HFFc6 (cell line): ENCODE measurements at regions not wholly inside any gene's neighbourhood (a gene's known extent, or its start where the extent isn't known, plus 50 kb on each side); places are given as distances from the start of the nearest gene placed in this dataset.

ENCODE experiments used
- DNase-seq: peaks from one replicate; pipeline ENCODE4 v3.0.0-alpha.2; 2018
- H3K27ac Mint-ChIP-seq: 2 replicates; pipeline ENCODE4 v1.8.0; 2020; ENCODE audit warnings: mild to moderate bottlenecking, mixed read lengths
- H3K27me3 Mint-ChIP-seq: 2 replicates; pipeline ENCODE4 v1.8.0; 2021; ENCODE audit warnings: mild to moderate bottlenecking, moderate library complexity, mixed read lengths; ENCODE audit not compliant: insufficient read depth
- H3K36me3 Mint-ChIP-seq: 2 replicates; pipeline ENCODE4 v1.8.0; 2021; ENCODE audit warnings: low read depth, mixed read lengths
- H3K4me1 Mint-ChIP-seq: 2 replicates; pipeline ENCODE4 v1.8.0; 2020; ENCODE audit warnings: low read depth, mixed read lengths
- H3K4me3 Mint-ChIP-seq: 2 replicates; pipeline ENCODE4 v1.8.0; 2020; ENCODE audit warnings: mild to moderate bottlenecking, moderate library complexity, mixed read lengths
- H3K9me3 Mint-ChIP-seq: 2 replicates; pipeline ENCODE4 v1.8.0; 2020; ENCODE audit warnings: mild to moderate bottlenecking, mixed read lengths
- CTCF ChIP-seq: fragments of 200-600 bp; sonication (generic); IDR thresholded peaks from 2 replicates; pipeline ENCODE4 v1.5.0; 2021; ENCODE audit warnings: antibody characterized with exemption, mild to moderate bottlenecking

DNA sequence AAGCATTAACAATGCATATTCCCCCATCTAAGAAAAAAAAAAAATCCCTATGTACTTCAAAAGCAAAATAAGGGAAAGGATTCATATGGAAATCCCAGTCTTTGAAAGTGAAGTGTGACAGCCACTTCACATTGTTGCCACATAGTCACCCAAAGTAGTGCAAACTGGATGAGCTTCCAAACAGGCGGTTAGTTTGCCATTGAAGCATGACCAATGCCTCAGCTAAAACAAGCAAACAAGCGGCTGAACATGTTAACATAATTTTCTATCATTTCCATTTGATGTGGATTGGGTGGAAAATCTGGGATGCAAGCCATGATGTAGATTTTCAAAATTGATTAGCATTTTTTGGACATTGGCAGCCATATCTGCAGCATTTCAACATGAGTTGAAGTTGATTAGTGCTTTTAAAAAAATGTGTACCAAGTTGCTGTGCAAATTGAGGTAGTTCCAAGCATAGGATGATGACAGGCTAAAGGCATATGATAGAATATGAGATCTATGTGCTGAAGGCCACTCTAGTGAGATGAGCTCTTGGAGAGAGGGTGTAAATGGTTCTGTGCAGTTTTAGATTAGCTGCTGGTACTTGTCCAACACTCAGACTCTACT is 405.2 kb downstream of the NR2F2 start:
- Mint-ChIP-seq H3K4me3 (no peak overlapping the region), H3K9me3 (peaks cover 67% of the 10 kb centered on the region)
- no peak for DNase-seq

DNA sequence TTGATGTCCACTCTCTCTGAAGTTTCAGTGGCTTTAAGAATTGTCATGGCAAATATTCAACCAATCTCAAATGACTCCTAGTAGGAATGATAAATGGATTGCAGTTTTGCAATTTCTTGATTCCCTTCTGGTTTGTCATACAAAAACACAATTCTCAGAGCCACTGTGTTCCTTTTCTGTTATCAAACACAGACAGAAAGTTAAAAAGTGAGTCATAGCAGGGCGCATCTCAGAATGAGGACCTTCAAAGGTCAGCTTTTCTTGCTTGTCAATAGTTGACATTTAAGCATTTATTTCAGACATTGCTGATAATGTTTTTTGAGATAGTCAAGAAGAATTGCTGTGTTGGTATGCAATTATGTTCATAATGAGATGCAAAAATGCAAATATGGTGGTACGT is 405.9 kb downstream of the NR2F2 start:
- Mint-ChIP-seq H3K27me3 (peaks cover 2% of the 10 kb centered on the region; the same call in 1 of the 2 replicates), H3K4me3 (no peak overlapping the region), H3K4me1 (no peaks in the 10 kb centered on the region), H3K9me3 (peaks cover 62% of the 10 kb centered on the region), H3K36me3 (no peaks in the 10 kb centered on the region; the same call in 1 of the 2 replicates), H3K27ac (no peak overlapping the region)
- TF ChIP-seq CTCF = no peak
- DNase-seq = no peak

More for the DNA sequence above, 405.2 kb downstream of the NR2F2 start:
- TF ChIP-seq CTCF = no peak
- peaks cover 2% of the 10 kb centered on the region; the same call in 1 of the 2 replicates for H3K27me3 Mint-ChIP-seq
- no peaks in the 10 kb centered on the region for H3K4me1 Mint-ChIP-seq
- H3K27ac Mint-ChIP-seq = no peak overlapping the region
- no peaks in the 10 kb centered on the region; the same call in 1 of the 2 replicates for H3K36me3 Mint-ChIP-seq

DNA sequence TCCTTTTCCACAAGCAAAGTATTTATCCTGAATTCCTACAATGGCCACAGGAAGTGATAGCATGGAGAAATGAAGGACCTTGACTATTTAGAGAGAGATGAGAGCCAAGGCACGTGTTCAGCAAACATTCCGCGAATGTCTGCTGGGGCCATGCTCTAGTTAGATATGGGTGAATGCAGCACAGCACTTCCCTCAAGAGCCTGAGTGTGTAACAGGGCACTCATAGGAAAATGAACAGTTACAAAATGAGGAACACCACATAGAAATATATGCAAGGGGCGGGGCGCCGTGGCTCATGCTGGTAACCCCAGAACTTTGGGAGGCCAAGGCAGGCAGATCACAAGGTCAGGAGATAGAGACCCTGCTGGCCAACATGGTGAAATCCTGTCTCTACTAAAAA is 406.9 kb downstream of the NR2F2 start:
- Mint-ChIP-seq H3K27me3 (peaks cover 2% of the 10 kb centered on the region; the same call in 1 of the 2 replicates), H3K4me1 (no peaks in the 10 kb centered on the region), H3K36me3 (no peaks in the 10 kb centered on the region; the same call in 1 of the 2 replicates), H3K9me3 (peaks cover 62% of the 10 kb centered on the region), H3K27ac (no peak overlapping the region), H3K4me3 (no peak overlapping the region)
- no peak for TF ChIP-seq CTCF
- DNase-seq = no peak

GRCh38 chr15:96746665-96747064 is 416.2 kb downstream of the NR2F2 start:
- no peak for TF ChIP-seq CTCF
- no peaks in the 10 kb centered on the region for H3K27me3 Mint-ChIP-seq
- no peak for DNase-seq
- H3K4me3 Mint-ChIP-seq = no peak overlapping the region
- no peaks in the 10 kb centered on the region for H3K36me3 Mint-ChIP-seq
- H3K27ac Mint-ChIP-seq = no peak overlapping the region
- H3K9me3 Mint-ChIP-seq = peaks cover 54% of the 10 kb centered on the region
- no peaks in the 10 kb centered on the region for H3K4me1 Mint-ChIP-seq

DNA sequence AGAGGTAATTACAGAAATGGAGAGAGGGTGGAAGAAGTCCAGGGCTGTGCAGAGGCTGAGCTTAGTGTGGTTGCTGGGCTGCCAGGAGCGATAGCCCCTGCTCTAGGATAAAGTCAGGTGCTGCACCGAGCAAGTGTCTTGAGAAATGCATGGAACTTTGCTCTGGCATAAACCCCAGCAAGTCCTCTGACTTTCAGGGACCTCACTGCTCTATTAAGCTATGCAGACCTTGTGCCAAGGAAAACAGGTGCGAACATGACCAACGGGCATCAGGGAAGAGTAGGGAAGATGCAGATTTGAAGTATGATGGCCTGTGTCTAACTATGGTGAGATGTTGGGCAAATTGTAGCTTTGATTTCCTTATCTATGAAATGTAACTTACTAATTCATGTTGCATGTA is 416.8 kb downstream of the NR2F2 start:
- Mint-ChIP-seq H3K27me3 (no peaks in the 10 kb centered on the region), H3K4me3 (no peak overlapping the region), H3K4me1 (no peaks in the 10 kb centered on the region), H3K27ac (no peak overlapping the region), H3K9me3 (peaks cover 47% of the 10 kb centered on the region), H3K36me3 (no peaks in the 10 kb centered on the region)
- no peak for TF ChIP-seq CTCF
- no peak for DNase-seq
